HepG2 (cell line): ENCODE measurements at regions not wholly inside any gene's neighbourhood (a gene's known extent, or its start where the extent isn't known, plus 50 kb on each side); places are given as distances from the start of the nearest gene placed in this dataset.
"Not testable (repeated sequence)": the region's sequence is repeated elsewhere in the genome, so short reads cannot be mapped to it uniquely, and the experiment has no call there.

Source experiments
- ATAC-seq: fragments of 200-7000 bp; cut with Tn5 transposase; 3 replicates; pipeline ENCODE4 v1.9.1; 2020; ENCODE audit warnings: mild to moderate bottlenecking, moderate library complexity
- BruUV-seq: library from RNA; stranded (reverse); fragments of 400-500 nt; replicated peaks from 2 replicates; lab custom pipeline; 2021; lab: Mats Ljungman, UMichigan
- CTCF ChIA-PET: fragments of 300-600 bp; formaldehyde crosslinking; extraction: SDS; loops from one replicate; lab custom pipeline; 2021; ENCODE audit warnings: low total read pairs, inconsistent platforms, low intra/inter-chr PET ratio; lab: Yijun Ruan, JAX
- POLR2A ChIA-PET: fragments of 350-600 bp; sonication (Branson Sonifier 250); formaldehyde crosslinking; loops from one replicate; lab custom pipeline; 2020; ENCODE audit warnings: antibody characterized with exemption, inconsistent platforms; lab: Yijun Ruan, JAX
- DNase-seq: peaks from one replicate; pipeline ENCODE4 v3.0.0-alpha.2; 2015; ENCODE audit warnings: low spot score
- FAIRE-seq: peaks from 3 replicates; lab custom pipeline; 2011; peaks lifted over from hg19 to GRCh38; lab: Jason Lieb, UNC
- H2AFZ ChIP-seq: one replicate; pipeline ENCODE4 v1.6.1; 2011; ENCODE audit warnings: low read length, inconsistent platforms
- H3K27ac ChIP-seq: fragments of 300-600 bp; 3 replicates; pipeline ENCODE4 v1.8.0; 2011; ENCODE audit warnings: mixed run types, mild to moderate bottlenecking, mixed read lengths, low read length, inconsistent platforms; ENCODE audit not compliant: insufficient read depth; ENCODE audit errors: extremely low read length
- H3K27me3 ChIP-seq, 2 experiments: fragments of 200-600 bp in 1 of 2; 2 replicates in 1 of 2; 3 replicates in 1 of 2; pipeline versions ENCODE4 v1.6.0 to v1.8.0; 2011; ENCODE audit warnings: low read length in 2 of 2, mild to moderate bottlenecking in 2 of 2, moderate library complexity in 2 of 2, inconsistent platforms in 1 of 2; ENCODE audit not compliant: insufficient read depth in 2 of 2, control insufficient read depth in 1 of 2
- H3K36me3 ChIP-seq, 2 experiments: fragments of 200-600 bp in 1 of 2; replicated peaks in 1 of 2; 2 replicates in 1 of 2; 3 replicates in 1 of 2; pipeline versions ENCODE4 v1.5.1 to v1.8.0; 2011; ENCODE audit warnings: low read length in 2 of 2, inconsistent platforms in 1 of 2; ENCODE audit not compliant: insufficient read depth in 2 of 2, control insufficient read depth in 1 of 2
- H3K4me1 ChIP-seq: 2 replicates; pipeline ENCODE4 v1.5.1; 2012; ENCODE audit warnings: low read length, inconsistent platforms; ENCODE audit not compliant: insufficient read depth
- H3K4me2 ChIP-seq: 2 replicates; pipeline ENCODE4 v1.6.0; 2011; ENCODE audit warnings: low read depth, low read length, inconsistent platforms
- H3K4me3 ChIP-seq, 3 experiments: fragments of 200-600 bp in 1 of 3; sonication (generic), shearing (Covaris generic) in 1 of 3; replicated peaks in 1 of 3; 2 replicates each; pipeline ENCODE4 v1.5.1; 2011 to 2016; ENCODE audit warnings: low read length in 3 of 3, inconsistent platforms in 2 of 3, low read depth in 2 of 3, mild to moderate bottlenecking in 2 of 3, control low read depth in 1 of 3, mixed read lengths in 1 of 3; ENCODE audit not compliant: insufficient read depth in 1 of 3
- H3K79me2 ChIP-seq: one replicate; pipeline ENCODE4 v1.6.1; 2011; ENCODE audit warnings: low read length, inconsistent platforms; ENCODE audit not compliant: insufficient read depth
- H3K9ac ChIP-seq: 2 replicates; pipeline ENCODE4 v1.6.0; 2011; ENCODE audit warnings: mild to moderate bottlenecking, low read depth, low read length, inconsistent platforms; ENCODE audit not compliant: insufficient read depth
- H3K9me3 ChIP-seq: 2 replicates; pipeline ENCODE4 v1.5.1; 2012; ENCODE audit warnings: mild to moderate bottlenecking, low read length
- H4K20me1 ChIP-seq: 2 replicates; pipeline ENCODE4 v1.6.0; 2011; ENCODE audit warnings: inconsistent platforms, mild to moderate bottlenecking, low read length, moderate library complexity; ENCODE audit not compliant: insufficient read depth
- WGBS: methylation state at CpG from one replicate; pipeline ENCODE4 v1.1.6; 2017; ENCODE audit warnings: low lambda C conversion rate; 5-methylcytosine and 5-hydroxymethylcytosine counted together
- in situ Hi-C: cut with HindIII; loops from 2 replicates; pipeline ENCODE4 v1.10.0; 2017; ENCODE audit warnings: low pct_unique_long_range_greater_than_20kb; ENCODE audit not compliant: extremely low pct_ligation_motif_present
- intact Hi-C: fragments of 100-400 bp; cut with micrococcal nuclease; formaldehyde crosslinking; loops from one replicate; pipeline ENCODE4 v1.10.0; 2022; ENCODE audit not compliant: unreplicated experiment

DNA sequence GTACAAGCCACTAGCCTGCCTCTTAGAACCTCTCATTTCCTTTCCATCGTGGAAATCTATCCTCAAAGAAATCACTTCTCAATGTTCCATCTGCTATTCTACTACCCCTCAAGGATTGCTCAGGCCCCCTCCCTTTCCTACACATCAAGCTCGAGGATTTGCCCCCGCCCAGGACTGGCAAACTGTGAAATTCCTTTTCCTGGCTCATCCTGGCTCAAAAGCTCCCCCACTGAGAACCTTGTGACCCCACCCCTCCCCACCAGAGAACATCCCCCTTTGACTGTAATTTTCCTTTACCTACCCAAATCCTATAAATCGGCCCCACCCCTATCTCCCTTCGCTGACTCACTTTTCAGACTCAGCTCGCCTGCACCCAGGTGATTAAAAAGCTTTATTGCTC, 1103.3 kb upstream of the FAM98A start:
- H3K4me3 ChIP-seq, FAIRE-seq, H3K4me1 ChIP-seq, in situ Hi-C loops, H4K20me1 ChIP-seq, H3K79me2 ChIP-seq, intact Hi-C loops, H3K36me3 ChIP-seq, H3K9ac ChIP-seq, H3K4me2 ChIP-seq, ATAC-seq, H3K9me3 ChIP-seq, BruUV-seq, DNase-seq, H2AFZ ChIP-seq, POLR2A ChIA-PET, CTCF ChIA-PET, H3K27me3 ChIP-seq, H3K27ac ChIP-seq: not testable (repeated sequence)
- 4% methylated on average over 6 of the region's 6 CpGs for WGBS

GRCh38 chr2:34677591-34677990, 1078.5 kb upstream of the FAM98A start:
- 12% methylated on average over 9 of the region's 12 CpGs for WGBS
- H2AFZ ChIP-seq, BruUV-seq, ATAC-seq, CTCF ChIA-PET, intact Hi-C loops, H3K27me3 ChIP-seq, H3K4me2 ChIP-seq, H3K4me3 ChIP-seq, H3K4me1 ChIP-seq, H3K27ac ChIP-seq, H3K9ac ChIP-seq, POLR2A ChIA-PET, H3K79me2 ChIP-seq, DNase-seq, FAIRE-seq, H4K20me1 ChIP-seq, in situ Hi-C loops, H3K36me3 ChIP-seq: not testable (repeated sequence)
- peaks cover 26% of the 10 kb centered on the region; the same call in 1 of the 2 replicates for H3K9me3 ChIP-seq

GRCh38 chr2:34677119-34677531, 1078.0 kb upstream of the FAM98A start:
- ATAC-seq, POLR2A ChIA-PET: not testable (repeated sequence)

More at GRCh38 chr2:34677119-34677531, 1078.0 kb upstream of the FAM98A start:
- CTCF ChIA-PET, H3K4me1 ChIP-seq, H2AFZ ChIP-seq, H3K36me3 ChIP-seq, in situ Hi-C loops, H3K27ac ChIP-seq, BruUV-seq, H3K79me2 ChIP-seq, H3K27me3 ChIP-seq, FAIRE-seq, H3K4me2 ChIP-seq, H3K4me3 ChIP-seq, H4K20me1 ChIP-seq, intact Hi-C loops, DNase-seq, H3K9ac ChIP-seq: not testable (repeated sequence)
- WGBS = 29% methylated on average over 3 of the region's 3 CpGs
- H3K9me3 ChIP-seq = peaks cover 30% of the 10 kb centered on the region; the same call in 1 of the 2 replicates
